Activated CD4-positive, alpha-beta T cell treated with anti-CD3 and anti-CD28 coated beads, Interleukin-2, Interleukin-6, amounts not matched to agents 100 ng/mL and 50 ng/mL, durations not matched to agents 16 hours and 8 hours (primary cell): ENCODE measurements at regions not wholly inside any gene's neighbourhood (a gene's known extent, or its start where the extent isn't known, plus 50 kb on each side); places are given as distances from the start of the nearest gene placed in this dataset.

ENCODE experiments used
- DNase-seq: peaks from one replicate; pipeline ENCODE4 v3.0.0-alpha.2; 2020

- no peak for DNase-seq
Observed at GRCh38 chr10:43945094-43945730, 296.5 kb upstream of the ZNF32 start.

GRCh38 chr10:43944381-43945093, 295.9 kb upstream of the ZNF32 start:
- DNase-seq: no peak

- no peak for DNase-seq
Observed at GRCh38 chr10:43943818-43944360, 295.2 kb upstream of the ZNF32 start.

GRCh38 chr10:43943119-43943817, 294.6 kb upstream of the ZNF32 start:
- DNase-seq: no peak

GRCh38 chr10:43942096-43942850, 293.6 kb upstream of the ZNF32 start:
- DNase-seq: no peak

GRCh38 chr10:43940898-43941837, 292.5 kb upstream of the ZNF32 start:
- DNase-seq: no peak

GRCh38 chr10:43939939-43940820, 291.5 kb upstream of the ZNF32 start:
- DNase-seq: no peak

GRCh38 chr10:43939389-43939938, 290.8 kb upstream of the ZNF32 start:
- no peak for DNase-seq

GRCh38 chr10:43938810-43939209, 290.1 kb upstream of the ZNF32 start:
- no peak for DNase-seq

- DNase-seq: no peak
Observed at GRCh38 chr10:43931308-43931930, 282.7 kb upstream of the ZNF32 start.

- no peak for DNase-seq
Observed at GRCh38 chr10:43930777-43931176, 282.1 kb upstream of the ZNF32 start.

- DNase-seq: no peak
Observed at GRCh38 chr10:43930243-43930642, 281.6 kb upstream of the ZNF32 start.

- DNase-seq: no peak
Observed at GRCh38 chr10:43929122-43929521, 280.4 kb upstream of the ZNF32 start.

- no peak for DNase-seq
Observed at GRCh38 chr10:43928425-43928968, 279.8 kb upstream of the ZNF32 start.

- DNase-seq: no peak
Observed at GRCh38 chr10:43926875-43927406, 278.3 kb upstream of the ZNF32 start.

GRCh38 chr10:43926371-43926770, 277.7 kb upstream of the ZNF32 start:
- DNase-seq: no peak

- DNase-seq: no peak
Observed at GRCh38 chr10:43925793-43926192, 277.1 kb upstream of the ZNF32 start.

- no peak for DNase-seq
Observed at GRCh38 chr10:43923328-43923727, 274.6 kb upstream of the ZNF32 start.
